NCI-H82 treated with DMSO at 0.1 percent for 48 hours (cell line): ENCODE measurements at regions not wholly inside any gene's neighbourhood (a gene's known extent, or its start where the extent isn't known, plus 50 kb on each side); places are given as distances from the start of the nearest gene placed in this dataset.
"Not testable (repeated sequence)": the region's sequence is repeated elsewhere in the genome, so short reads cannot be mapped to it uniquely, and the experiment has no call there.

Experiments
- DNase-seq: peaks from one replicate; lab custom pipeline; 2025; ENCODE audit not compliant: unreplicated experiment; lab: John Stamatoyannopoulos, UW

GRCh38 chr3:157921811-157922210 lies 184.4 kb downstream of the SHOX2 start:
- DNase-seq = no peak

- peak; percentile 94 for DNase-seq
Measured at GRCh38 chr3:157920822-157921700, 185.2 kb downstream of the SHOX2 start.

GRCh38 chr3:157919319-157919887 lies 186.8 kb downstream of the SHOX2 start:
- DNase-seq = no peak

- DNase-seq = no peak
Measured at GRCh38 chr3:157918402-157918801, 187.8 kb downstream of the SHOX2 start.

GRCh38 chr3:157916672-157917071 lies 189.5 kb downstream of the SHOX2 start:
- no peak for DNase-seq

- DNase-seq = no peak
Measured at GRCh38 chr3:157914882-157915281, 191.3 kb downstream of the SHOX2 start.

GRCh38 chr3:157913741-157914150 lies 192.5 kb downstream of the SHOX2 start:
- DNase-seq = no peak

GRCh38 chr3:157912514-157913451 lies 193.4 kb downstream of the SHOX2 start:
- no peak for DNase-seq

GRCh38 chr3:157906627-157907026 lies 199.6 kb downstream of the SHOX2 start:
- no peak for DNase-seq

GRCh38 chr3:157905885-157906284 lies 200.3 kb downstream of the SHOX2 start:
- no peak for DNase-seq

GRCh38 chr3:157902680-157903079 lies 203.5 kb downstream of the SHOX2 start:
- DNase-seq = not testable (repeated sequence)

GRCh38 chr3:157888040-157888439 lies 218.2 kb downstream of the SHOX2 start:
- DNase-seq = no peak

- no peak for DNase-seq
Measured at GRCh38 chr3:157876556-157876955, 229.7 kb downstream of the SHOX2 start.

GRCh38 chr3:157872902-157873301 lies 233.3 kb downstream of the SHOX2 start:
- DNase-seq = no peak

GRCh38 chr3:157871838-157872460 lies 234.3 kb downstream of the SHOX2 start:
- no peak for DNase-seq

- no peak for DNase-seq
Measured at GRCh38 chr3:157871248-157871647, 235.0 kb downstream of the SHOX2 start.

GRCh38 chr3:157868946-157869345 lies 237.3 kb downstream of the SHOX2 start:
- no peak for DNase-seq

GRCh38 chr3:157868196-157868595 lies 238.0 kb downstream of the SHOX2 start:
- DNase-seq = no peak

- DNase-seq = no peak
Measured at GRCh38 chr3:157865352-157866000, 240.7 kb downstream of the SHOX2 start.

- no peak for DNase-seq
Measured at GRCh38 chr3:157861076-157861765, 245.0 kb downstream of the SHOX2 start.
